SK-N-SH (cell line): ENCODE measurements at regions not wholly inside any gene's neighbourhood (a gene's known extent, or its start where the extent isn't known, plus 50 kb on each side); places are given as distances from the start of the nearest gene placed in this dataset.

Source experiments
- CTCF ChIP-seq: fragments of 200-600 bp; sonication (generic); IDR thresholded peaks from 2 replicates; pipeline ENCODE4 v1.6.1; 2017; ENCODE audit warnings: antibody characterized with exemption, mild to moderate bottlenecking, moderate library complexity
- RAD21 ChIP-seq: IDR thresholded peaks from 2 replicates; pipeline ENCODE4 v1.6.1; 2012; ENCODE audit warnings: mild to moderate bottlenecking, low read length
- REST ChIP-seq: IDR thresholded peaks from 2 replicates; pipeline ENCODE4 v1.6.1; 2012; ENCODE audit warnings: mild to moderate bottlenecking, low read depth, low read length, moderate library complexity
- RXRA ChIP-seq: IDR thresholded peaks from 2 replicates; pipeline ENCODE4 v1.4.0; 2012; ENCODE audit warnings: low read depth, mild to moderate bottlenecking, borderline replicate concordance

- no peak for TF ChIP-seq REST
- no peak for TF ChIP-seq RAD21
- no peak for TF ChIP-seq CTCF
- no peak for TF ChIP-seq RXRA
Measured at GRCh38 chr1:82153752-82154151, 353.0 kb downstream of the ADGRL2 start.
